ENCODE measurements at regions not wholly inside any gene's neighbourhood (a gene's known extent, or its start where the extent isn't known, plus 50 kb on each side); places are given as distances from the start of the nearest gene placed in this dataset.

GRCh38 chr12:107284692-107285091 lies 191.3 kb upstream of the CRY1 start:
- H3K9me3 ChIP-seq (ENCODE audit: control insufficient read depth, low read depth, low read length) = no peaks in the 10 kb centered on the region
- H2AK5ac ChIP-seq (ENCODE audit: insufficient read length, low read length) = no peak overlapping the region
- no peaks in the 10 kb centered on the region for H3K79me1 ChIP-seq (ENCODE audit: insufficient read depth, low read depth, low read length, poor library complexity, severe bottlenecking)
- Mint-ChIP-seq H3K27ac (no peak overlapping the region), H3K27me3 (ENCODE audit: low read depth) (no peaks in the 10 kb centered on the region; the same call in none of the 2 replicates), H3K4me1 (peaks cover 7 to 14% of the 10 kb centered on the region in 2 experiments), H3K36me3 (ENCODE audit: insufficient read depth in 1 of 3, low read depth in 3 of 3) (no peaks in the 10 kb centered on the region), H3K4me3 (no peak overlapping the region), H3K9me3 (peaks cover 0 to 2% of the 10 kb centered on the region in 2 experiments; a peak in 1 of 5 replicates)
- no peaks in the 10 kb centered on the region for H3K4me1 ChIP-seq (ENCODE audit: insufficient read depth, low read length)
- H3K18ac ChIP-seq (ENCODE audit: insufficient read length, low read depth, low read length) = no peak overlapping the region
- H2AFZ ChIP-seq (ENCODE audit: low read length) = no peak overlapping the region
- no peak overlapping the region for H2BK20ac ChIP-seq (ENCODE audit: low read depth, low read length, poor library complexity, severe bottlenecking)
- no peak overlapping the region for H3K4me2 ChIP-seq (ENCODE audit: insufficient read depth, insufficient read length, low read length)
- no peak overlapping the region for H3K56ac ChIP-seq (ENCODE audit: insufficient read length, low read depth, low read length)
- H2BK120ac ChIP-seq (ENCODE audit: low read depth, low read length, poor library complexity, severe bottlenecking) = no peak overlapping the region
- TF ChIP-seq CTCF (conservative IDR thresholded peaks at IDR 0.05) = no peak
- no peak overlapping the region for H3K23ac ChIP-seq (ENCODE audit: insufficient read length, low read depth, low read length)
- H3K23me2 ChIP-seq (ENCODE audit: insufficient read length, low read depth, low read length, poor library complexity, severe bottlenecking) = no peaks in the 10 kb centered on the region
- no peak overlapping the region for H3K14ac ChIP-seq (ENCODE audit: insufficient read depth, low read length)
- H3K4ac ChIP-seq (ENCODE audit: low read depth, low read length) = no peak overlapping the region
- no peak overlapping the region for H2BK15ac ChIP-seq (ENCODE audit: low read depth, low read length)
- no peak overlapping the region for H4K8ac ChIP-seq (replicated peaks; ENCODE audit: insufficient read length, low read depth, low read length)
- no peaks in the 10 kb centered on the region for H3K79me2 ChIP-seq (ENCODE audit: insufficient read depth, low read length)
- DNase-seq = no peak
- H3K27me3 ChIP-seq (ENCODE audit: insufficient read depth, low read length) = no peaks in the 10 kb centered on the region
- H3K27ac ChIP-seq (ENCODE audit: insufficient read length, low read depth, low read length) = no peak overlapping the region
- no peak overlapping the region for H4K5ac ChIP-seq (ENCODE audit: insufficient read length, low read depth, low read length)
- H4K20me1 ChIP-seq (ENCODE audit: control insufficient read depth, insufficient read depth, insufficient read length) = no peaks in the 10 kb centered on the region
- H2BK12ac ChIP-seq (ENCODE audit: insufficient read length, low read depth, low read length) = no peak overlapping the region
- no CpG with 5 or more reads among the region's 2 CpGs for WGBS (ENCODE audit: extremely low coverage, insufficient read length, low lambda C conversion rate)
- H3T11ph ChIP-seq (ENCODE audit: low read length) = no peak overlapping the region
- no peak overlapping the region for H3K9ac ChIP-seq (ENCODE audit: extremely low read depth, insufficient read length, low read length)
- H2BK5ac ChIP-seq (ENCODE audit: insufficient read length, low read length) = no peak overlapping the region
- no peak overlapping the region for H4K91ac ChIP-seq (ENCODE audit: insufficient read length, low read depth, low read length)

All from H9 (cell line).